HG03196 (cell line): ENCODE measurements at regions not wholly inside any gene's neighbourhood (a gene's known extent, or its start where the extent isn't known, plus 50 kb on each side); places are given as distances from the start of the nearest gene placed in this dataset.
"Not testable (repeated sequence)": the region's sequence is repeated elsewhere in the genome, so short reads cannot be mapped to it uniquely, and the experiment has no call there.

Experiments used
- ATAC-seq: cut with Tn5 transposase; IDR thresholded peaks from one replicate; pipeline ENCODE4 v1.9.1; 2021; ENCODE audit not compliant: unreplicated experiment

DNA sequence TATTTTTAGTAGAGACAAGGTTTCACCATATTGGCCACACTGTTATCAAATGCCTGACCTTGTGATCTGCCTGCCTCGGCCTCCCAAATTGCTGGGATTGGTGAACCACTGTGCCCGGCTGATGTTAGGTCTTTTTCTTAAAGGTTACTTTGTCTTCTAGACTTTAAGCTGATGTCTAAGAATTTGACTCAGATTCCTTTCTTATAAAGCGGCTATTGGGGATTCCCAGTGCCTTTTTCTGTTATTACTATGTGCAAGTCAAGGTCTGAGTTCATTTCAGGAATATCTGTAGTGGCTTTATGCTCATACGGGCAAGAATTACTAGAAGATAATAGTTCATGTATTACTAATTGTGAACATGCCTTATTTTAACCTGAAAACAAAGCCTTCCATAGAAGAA is 102.8 kb downstream of the LAT start:
- not testable (repeated sequence) for ATAC-seq

DNA sequence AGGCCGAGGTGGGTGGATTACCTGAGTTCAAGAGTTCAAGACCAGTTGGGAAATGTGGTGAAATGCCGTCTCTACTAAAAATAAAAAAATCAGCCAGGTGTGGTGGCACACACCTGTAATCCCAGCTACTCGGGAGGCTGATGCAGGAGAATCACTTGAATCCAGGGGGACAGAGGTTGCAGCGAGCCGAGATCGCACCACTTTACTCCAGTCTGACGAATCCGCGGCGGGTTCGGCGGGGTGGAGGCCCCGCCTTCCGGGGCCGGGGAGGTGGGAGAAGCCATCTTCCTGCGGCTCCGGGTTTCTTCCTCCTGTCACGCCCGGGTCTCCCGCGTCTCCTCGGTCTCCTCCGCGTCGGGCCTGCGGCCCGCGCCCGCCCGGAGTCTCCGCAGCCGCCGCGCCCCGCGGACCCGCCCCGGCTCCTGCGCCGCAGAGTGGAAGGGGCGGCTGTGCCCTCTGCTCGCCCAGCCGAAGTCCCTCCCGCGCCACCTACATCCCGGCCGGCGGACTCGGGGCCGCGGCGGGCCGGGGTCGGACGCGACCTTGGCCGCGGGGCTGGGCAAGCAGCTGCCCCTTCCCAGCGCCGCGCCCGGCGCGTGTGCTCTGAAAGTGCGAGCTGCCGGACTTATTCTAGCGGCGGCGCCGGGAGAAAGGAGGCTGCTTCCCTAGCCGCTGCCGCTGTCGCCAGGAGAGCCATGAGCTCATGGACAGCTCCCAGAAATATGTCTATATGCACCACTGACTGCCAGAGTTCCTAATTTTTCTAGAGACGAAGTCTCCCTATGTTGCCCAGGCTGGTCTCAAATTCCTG is 97.2 kb downstream of the LAT start:
- not testable (repeated sequence) for ATAC-seq

DNA sequence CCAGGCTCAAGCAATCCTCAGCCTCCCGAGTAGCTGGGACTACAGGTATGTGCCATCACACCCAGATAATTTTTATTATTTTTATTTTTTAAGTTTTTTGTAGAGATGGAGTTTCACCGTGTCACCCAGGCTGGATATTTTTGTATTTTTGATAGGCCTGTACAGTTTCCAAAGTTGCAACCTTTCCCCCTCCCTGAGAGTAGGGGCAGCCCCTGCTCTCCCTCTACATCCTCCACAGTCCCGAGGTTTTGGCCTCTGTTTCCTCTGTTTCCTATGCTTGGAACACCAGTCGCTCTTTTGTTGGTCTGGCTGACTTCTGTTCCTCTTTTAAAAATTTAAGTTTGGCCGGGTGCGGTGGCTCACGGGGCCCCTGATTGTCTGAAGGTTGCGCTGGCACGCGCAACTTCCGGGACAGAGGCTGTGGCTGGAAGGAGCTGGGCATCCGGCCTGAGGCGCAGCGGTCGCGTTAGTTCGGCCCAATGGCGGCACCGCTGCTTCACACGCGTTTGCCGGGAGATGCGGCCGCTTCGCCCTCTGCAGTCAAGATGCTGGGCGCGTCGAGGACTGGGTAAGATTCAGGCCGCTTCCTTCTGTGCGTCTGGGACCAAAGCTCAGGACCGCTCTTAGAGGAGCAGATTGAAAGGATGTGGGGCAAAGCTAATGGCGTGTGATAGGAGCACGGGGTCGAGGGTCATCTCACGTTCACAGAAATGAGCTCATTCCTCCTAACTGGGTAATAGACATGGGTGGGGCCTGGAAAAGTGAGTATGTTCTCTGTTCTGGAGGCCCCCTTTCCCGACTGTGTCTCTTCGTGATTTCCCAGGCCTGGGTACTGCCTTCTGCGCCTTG is 89.9 kb downstream of the LAT start:
- ATAC-seq, result peak; percentile 75

DNA sequence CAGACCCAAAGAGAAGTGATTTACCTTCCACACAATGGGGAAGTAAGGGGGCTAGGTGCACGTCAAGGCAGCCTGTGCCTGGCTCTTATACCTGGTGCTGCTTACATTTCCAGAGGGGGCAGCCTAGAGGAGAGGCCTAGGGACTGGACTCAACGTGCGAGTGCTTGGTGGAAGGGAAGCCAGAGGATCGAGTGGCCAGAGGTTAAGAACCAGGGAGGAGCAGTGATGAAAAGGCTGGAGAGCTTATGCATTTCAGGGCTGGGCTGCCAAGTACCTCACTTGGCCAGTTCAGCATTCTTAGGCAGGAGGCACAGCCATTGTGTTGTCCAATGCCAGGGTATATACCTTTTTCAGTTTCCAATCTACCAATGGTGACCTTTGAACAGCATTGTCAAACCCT is 77.4 kb downstream of the LAT start:
- not testable (repeated sequence) for ATAC-seq

DNA sequence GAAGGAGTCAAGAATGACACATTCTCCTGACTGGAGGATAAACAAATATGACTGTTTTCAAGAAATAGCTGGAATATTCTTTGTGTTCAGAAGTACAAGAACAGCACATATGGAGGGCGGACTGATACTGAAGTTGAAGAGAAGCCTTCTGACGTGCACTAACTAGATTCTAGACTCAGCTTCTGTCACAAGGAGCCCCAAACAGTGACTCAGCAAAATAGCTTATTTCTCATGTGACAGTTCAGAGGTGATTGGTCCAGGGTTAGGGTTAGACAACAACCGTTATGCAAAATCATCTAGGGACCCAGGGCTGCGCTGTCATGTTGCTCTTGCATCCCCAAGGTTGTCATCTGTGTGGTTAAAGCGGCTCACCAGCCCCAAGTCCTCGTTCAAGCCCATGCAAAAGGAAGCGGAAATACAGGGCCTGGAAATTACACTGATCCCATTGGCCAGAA is 76.6 kb downstream of the LAT start:
- ATAC-seq, result not testable (repeated sequence)

DNA sequence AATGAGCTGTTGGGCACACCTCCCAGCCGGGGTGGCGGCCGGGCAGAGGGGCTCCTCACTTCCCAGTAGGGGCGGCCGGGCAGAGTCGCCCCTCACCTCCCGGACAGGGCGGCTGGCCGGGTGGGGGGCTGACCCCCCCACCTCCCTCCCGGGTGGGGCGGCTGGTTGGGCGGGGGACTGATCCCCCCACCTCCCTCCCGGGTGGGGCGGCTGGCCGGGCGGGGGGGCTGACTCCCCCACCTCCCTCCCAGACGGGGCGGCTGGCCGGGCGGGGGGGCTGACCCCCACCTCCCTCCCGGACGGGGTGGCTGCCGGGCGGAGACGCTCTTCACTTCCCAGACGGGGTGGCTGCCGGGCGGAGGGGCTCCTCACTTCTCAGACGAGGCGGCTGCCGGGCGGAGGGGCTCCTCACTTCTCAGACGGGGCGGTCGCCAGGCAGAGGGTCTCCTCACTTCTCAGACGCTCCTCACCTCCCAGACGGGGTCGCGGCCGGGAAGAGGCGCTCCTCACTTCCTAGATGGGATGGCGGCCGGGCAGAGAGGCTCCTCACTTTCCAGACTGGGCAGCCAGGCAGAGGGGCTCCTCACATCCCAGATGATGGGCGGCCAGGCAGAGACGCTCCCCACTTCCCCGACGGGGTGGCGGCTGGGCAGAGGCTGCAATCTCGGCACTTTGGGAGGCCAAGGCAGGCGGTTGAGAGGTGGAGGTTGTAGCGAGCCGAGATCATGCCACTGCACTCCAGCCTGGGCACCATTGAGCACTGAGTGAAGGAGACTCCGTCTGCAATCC is 75.4 kb downstream of the LAT start:
- ATAC-seq, result not testable (repeated sequence)

DNA sequence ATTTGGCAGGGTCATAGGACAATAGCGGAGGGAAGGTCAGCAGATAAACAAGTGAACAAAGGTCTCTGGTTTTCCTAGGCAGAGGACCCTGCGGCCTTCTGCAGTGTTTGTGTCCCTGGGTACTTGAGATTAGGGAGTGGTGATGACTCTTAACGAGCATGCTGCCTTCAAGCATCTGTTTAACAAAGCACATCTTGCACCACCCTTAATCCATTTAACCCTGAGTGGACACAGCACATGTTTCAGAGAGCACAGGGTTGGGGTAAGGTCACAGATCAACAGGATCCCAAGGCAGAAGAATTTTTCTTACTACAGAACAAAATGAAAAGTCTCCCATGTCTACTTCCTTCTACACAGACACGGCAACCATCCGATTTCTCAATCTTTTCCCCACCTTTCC is 74.7 kb downstream of the LAT start:
- ATAC-seq, result not testable (repeated sequence)
